GM18907 (cell line): ENCODE measurements at regions not wholly inside any gene's neighbourhood (a gene's known extent, or its start where the extent isn't known, plus 50 kb on each side); places are given as distances from the start of the nearest gene placed in this dataset.

Experiments used
- ATAC-seq: cut with Tn5 transposase; IDR thresholded peaks from one replicate; pipeline ENCODE4 v1.9.1; 2021; ENCODE audit warnings: mild to moderate bottlenecking, moderate library complexity; ENCODE audit not compliant: unreplicated experiment

GRCh38 chr11:97359016-97359415 is 969.2 kb downstream of the JRKL start:
- no peak for ATAC-seq

GRCh38 chr11:97361812-97362378 is 972.1 kb downstream of the JRKL start:
- no peak for ATAC-seq

- no peak for ATAC-seq
Measured at GRCh38 chr11:97363331-97363730, 973.5 kb downstream of the JRKL start.

GRCh38 chr11:97364047-97364446 is 974.2 kb downstream of the JRKL start:
- ATAC-seq: no peak

- no peak for ATAC-seq
Measured at GRCh38 chr11:97367406-97368083, 977.7 kb downstream of the JRKL start.

- ATAC-seq: no peak
Measured at GRCh38 chr11:97389270-97389669, 999.5 kb downstream of the JRKL start.

- ATAC-seq: no peak
Measured at GRCh38 chr11:97398246-97398645, 1008.4 kb downstream of the JRKL start.

GRCh38 chr11:97409141-97409540 is 1019.3 kb downstream of the JRKL start:
- no peak for ATAC-seq

GRCh38 chr11:97414801-97415200 is 1025.0 kb downstream of the JRKL start:
- no peak for ATAC-seq

GRCh38 chr11:97419729-97420128 is 1029.9 kb downstream of the JRKL start:
- no peak for ATAC-seq

- no peak for ATAC-seq
Measured at GRCh38 chr11:97428247-97428790, 1038.5 kb downstream of the JRKL start.

- no peak for ATAC-seq
Measured at GRCh38 chr11:97430877-97431276, 1041.1 kb downstream of the JRKL start.

GRCh38 chr11:97432926-97433325 is 1043.1 kb downstream of the JRKL start:
- ATAC-seq: no peak

- ATAC-seq: no peak
Measured at GRCh38 chr11:97445561-97445960, 1055.7 kb downstream of the JRKL start.

- ATAC-seq: no peak
Measured at GRCh38 chr11:97451441-97451840, 1061.6 kb downstream of the JRKL start.

- no peak for ATAC-seq
Measured at GRCh38 chr11:97454988-97455387, 1065.2 kb downstream of the JRKL start.

GRCh38 chr11:97460091-97460490 is 1070.3 kb downstream of the JRKL start:
- ATAC-seq: no peak

- ATAC-seq: no peak
Measured at GRCh38 chr11:97461044-97461880, 1071.4 kb downstream of the JRKL start.

GRCh38 chr11:97461934-97462333 is 1072.1 kb downstream of the JRKL start:
- ATAC-seq: no peak

GRCh38 chr11:97463891-97464290 is 1074.1 kb downstream of the JRKL start:
- no peak for ATAC-seq

- ATAC-seq: no peak
Measured at GRCh38 chr11:97471480-97471879, 1081.7 kb downstream of the JRKL start.

- ATAC-seq: no peak
Measured at GRCh38 chr11:97487387-97487786, 1097.6 kb downstream of the JRKL start.
